OCI-LY3 (cell line): ENCODE measurements at regions not wholly inside any gene's neighbourhood (a gene's known extent, or its start where the extent isn't known, plus 50 kb on each side); places are given as distances from the start of the nearest gene placed in this dataset.

Source experiments
- CTCF ChIP-seq: fragments of 200-600, 300-600 bp; sonication (generic); IDR thresholded peaks from 2 replicates; pipeline ENCODE4 v1.5.1; 2014; ENCODE audit warnings: antibody characterized with exemption, low read length, low read depth
- EZH2phosphoT487 ChIP-seq: fragments of 200-600 bp; shearing (Covaris generic); IDR thresholded peaks from 2 replicates; pipeline ENCODE4 v1.6.1; 2018; ENCODE audit warnings: antibody characterized with exemption, mixed run types, low read depth

DNA sequence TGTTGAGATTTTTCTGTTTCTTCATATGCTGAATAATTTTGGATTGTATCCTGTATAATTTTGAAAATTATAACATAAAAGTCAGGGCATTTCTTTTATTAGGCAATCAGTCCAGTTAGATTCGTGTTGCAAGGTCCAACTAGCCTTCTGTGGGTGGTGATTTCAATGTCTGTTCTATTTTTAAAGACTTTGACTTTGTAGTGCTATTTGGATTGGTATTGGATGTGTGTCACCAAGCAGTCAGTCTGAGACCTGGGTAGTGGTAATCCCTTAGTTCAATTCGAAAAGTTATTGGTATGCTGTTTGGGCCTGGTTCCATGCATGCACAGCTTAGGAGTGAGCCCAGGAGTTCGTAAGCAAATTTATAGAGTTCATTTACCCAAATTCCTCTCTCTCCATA is 82.2 kb downstream of the EPDR1 start:
- TF ChIP-seq CTCF (no peak), EZH2phosphoT487 (no peak)
